Occipital lobe (tissue), 1 donor: ENCODE measurements at regions not wholly inside any gene's neighbourhood (a gene's known extent, or its start where the extent isn't known, plus 50 kb on each side); places are given as distances from the start of the nearest gene placed in this dataset.

ENCODE experiments used
- DNase-seq: peaks from one replicate; lab custom pipeline; 2025; lab: John Stamatoyannopoulos, UW

- DNase-seq = no peak
Measured at GRCh38 chr19:31500946-31501345, 151.7 kb upstream of the TSHZ3 start.

- no peak for DNase-seq
Measured at GRCh38 chr19:31501427-31502195, 152.4 kb upstream of the TSHZ3 start.

- DNase-seq = no peak
Measured at GRCh38 chr19:31502536-31503170, 153.4 kb upstream of the TSHZ3 start.

GRCh38 chr19:31503211-31503610 is 154.0 kb upstream of the TSHZ3 start:
- no peak for DNase-seq

- DNase-seq = no peak
Measured at GRCh38 chr19:31504221-31504620, 155.0 kb upstream of the TSHZ3 start.

GRCh38 chr19:31505596-31505910 is 156.3 kb upstream of the TSHZ3 start:
- DNase-seq = no peak

- no peak for DNase-seq
Measured at GRCh38 chr19:31506102-31506501, 156.9 kb upstream of the TSHZ3 start.

- DNase-seq = no peak
Measured at GRCh38 chr19:31510635-31511034, 161.4 kb upstream of the TSHZ3 start.

- no peak for DNase-seq
Measured at GRCh38 chr19:31511098-31511497, 161.9 kb upstream of the TSHZ3 start.

GRCh38 chr19:31511696-31512095 is 162.5 kb upstream of the TSHZ3 start:
- no peak for DNase-seq

GRCh38 chr19:31512181-31512970 is 163.1 kb upstream of the TSHZ3 start:
- no peak for DNase-seq

- DNase-seq = no peak
Measured at GRCh38 chr19:31513841-31514240, 164.6 kb upstream of the TSHZ3 start.

- no peak for DNase-seq
Measured at GRCh38 chr19:31515931-31516330, 166.7 kb upstream of the TSHZ3 start.

GRCh38 chr19:31516756-31517155 is 167.5 kb upstream of the TSHZ3 start:
- no peak for DNase-seq

GRCh38 chr19:31517224-31518180 is 168.3 kb upstream of the TSHZ3 start:
- no peak for DNase-seq

- DNase-seq = no peak
Measured at GRCh38 chr19:31518216-31519020, 169.2 kb upstream of the TSHZ3 start.

GRCh38 chr19:31519256-31519655 is 170.0 kb upstream of the TSHZ3 start:
- no peak for DNase-seq

- no peak for DNase-seq
Measured at GRCh38 chr19:31519908-31520307, 170.7 kb upstream of the TSHZ3 start.

- DNase-seq = no peak
Measured at GRCh38 chr19:31520633-31521032, 171.4 kb upstream of the TSHZ3 start.

- no peak for DNase-seq
Measured at GRCh38 chr19:31525610-31526147, 176.4 kb upstream of the TSHZ3 start.
